Keratinocyte (primary cell): ENCODE measurements at regions not wholly inside any gene's neighbourhood (a gene's known extent, or its start where the extent isn't known, plus 50 kb on each side); places are given as distances from the start of the nearest gene placed in this dataset.

Experiments used
- EZH2 ChIP-seq: IDR thresholded peaks from one replicate; pipeline ENCODE4 v1.6.1; 2012; ENCODE audit warnings: inconsistent platforms, mild to moderate bottlenecking, low read length, moderate library complexity
- TF ChIP-seq, protein P1 (sequence below), 3 experiments: IDR thresholded peaks in 1 of 3; conservative IDR thresholded peaks in 1 of 3; optimal IDR thresholded peaks in 1 of 3; 2 replicates in 2 of 3; 3 replicates in 1 of 3; pipeline versions ENCODE3 to v1.5.1; 2011; ENCODE audit warnings: low read length in 3 of 3, mild to moderate bottlenecking in 3 of 3, moderate library complexity in 2 of 3, control low read depth in 1 of 3, inconsistent platforms in 1 of 3; ENCODE audit not compliant: insufficient read depth in 2 of 3; ENCODE audit errors: extremely low read depth in 1 of 3

DNA sequence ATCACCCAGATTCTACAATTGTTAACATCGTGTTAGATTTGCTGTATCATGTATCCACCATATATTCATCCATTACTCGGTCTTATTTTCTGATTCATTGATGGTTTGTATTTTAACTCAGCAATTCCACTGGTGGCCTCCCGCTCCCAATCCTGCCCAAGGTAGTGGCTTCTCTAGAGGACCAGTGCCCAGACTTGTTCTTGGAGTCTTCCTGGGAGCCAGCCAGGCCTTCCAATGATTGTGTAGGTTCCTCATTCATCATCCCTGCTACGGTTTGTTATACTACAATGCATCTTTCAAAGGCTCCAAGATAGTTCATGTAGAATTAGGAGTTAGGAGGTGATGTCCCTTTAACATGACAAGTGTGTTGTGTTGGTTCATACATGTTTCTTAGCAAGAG lies 451.1 kb downstream of the SETD4 start:
- no peak for TF ChIP-seq EZH2
- TF ChIP-seq, protein P1, sequence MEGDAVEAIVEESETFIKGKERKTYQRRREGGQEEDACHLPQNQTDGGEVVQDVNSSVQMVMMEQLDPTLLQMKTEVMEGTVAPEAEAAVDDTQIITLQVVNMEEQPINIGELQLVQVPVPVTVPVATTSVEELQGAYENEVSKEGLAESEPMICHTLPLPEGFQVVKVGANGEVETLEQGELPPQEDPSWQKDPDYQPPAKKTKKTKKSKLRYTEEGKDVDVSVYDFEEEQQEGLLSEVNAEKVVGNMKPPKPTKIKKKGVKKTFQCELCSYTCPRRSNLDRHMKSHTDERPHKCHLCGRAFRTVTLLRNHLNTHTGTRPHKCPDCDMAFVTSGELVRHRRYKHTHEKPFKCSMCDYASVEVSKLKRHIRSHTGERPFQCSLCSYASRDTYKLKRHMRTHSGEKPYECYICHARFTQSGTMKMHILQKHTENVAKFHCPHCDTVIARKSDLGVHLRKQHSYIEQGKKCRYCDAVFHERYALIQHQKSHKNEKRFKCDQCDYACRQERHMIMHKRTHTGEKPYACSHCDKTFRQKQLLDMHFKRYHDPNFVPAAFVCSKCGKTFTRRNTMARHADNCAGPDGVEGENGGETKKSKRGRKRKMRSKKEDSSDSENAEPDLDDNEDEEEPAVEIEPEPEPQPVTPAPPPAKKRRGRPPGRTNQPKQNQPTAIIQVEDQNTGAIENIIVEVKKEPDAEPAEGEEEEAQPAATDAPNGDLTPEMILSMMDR (optimal IDR thresholded peaks at IDR 0.05 in 1 of 3, IDR thresholded peaks at IDR 0.05 in 1 of 3, conservative IDR thresholded peaks at IDR 0.05 in 1 of 3; ENCODE audit: extremely low read depth in 1 of 3, insufficient read depth in 2 of 3, low read length in 3 of 3): no peak
